ENCODE measurements at regions not wholly inside any gene's neighbourhood (a gene's known extent, or its start where the extent isn't known, plus 50 kb on each side); places are given as distances from the start of the nearest gene placed in this dataset.

GRCh38 chr16:51540259-51540658 is 389.2 kb upstream of the SALL1 start:
- Histone ChIP-seq H3K79me2 (no peaks in the 10 kb centered on the region), H3K36me3 (replicated peaks; ENCODE audit: insufficient read depth, low read depth) (no peaks in the 10 kb centered on the region), H3K27ac (no peak overlapping the region), H4K20me1 (ENCODE audit: insufficient read depth, poor library complexity, severe bottlenecking) (no peaks in the 10 kb centered on the region), H3K27me3 (peaks cover 22% of the 10 kb centered on the region), H2AFZ (no peak overlapping the region), H3K4me2 (no peak overlapping the region), H3K9me2 (replicated peaks; ENCODE audit: insufficient read depth) (no peaks in the 10 kb centered on the region), H3K9me3 (ENCODE audit: low read depth) (no peaks in the 10 kb centered on the region), H3K4me3 (no peak overlapping the region), H3K4me1 (ENCODE audit: insufficient read depth) (peaks cover 2% of the 10 kb centered on the region)
- TF ChIP-seq, protein P1, sequence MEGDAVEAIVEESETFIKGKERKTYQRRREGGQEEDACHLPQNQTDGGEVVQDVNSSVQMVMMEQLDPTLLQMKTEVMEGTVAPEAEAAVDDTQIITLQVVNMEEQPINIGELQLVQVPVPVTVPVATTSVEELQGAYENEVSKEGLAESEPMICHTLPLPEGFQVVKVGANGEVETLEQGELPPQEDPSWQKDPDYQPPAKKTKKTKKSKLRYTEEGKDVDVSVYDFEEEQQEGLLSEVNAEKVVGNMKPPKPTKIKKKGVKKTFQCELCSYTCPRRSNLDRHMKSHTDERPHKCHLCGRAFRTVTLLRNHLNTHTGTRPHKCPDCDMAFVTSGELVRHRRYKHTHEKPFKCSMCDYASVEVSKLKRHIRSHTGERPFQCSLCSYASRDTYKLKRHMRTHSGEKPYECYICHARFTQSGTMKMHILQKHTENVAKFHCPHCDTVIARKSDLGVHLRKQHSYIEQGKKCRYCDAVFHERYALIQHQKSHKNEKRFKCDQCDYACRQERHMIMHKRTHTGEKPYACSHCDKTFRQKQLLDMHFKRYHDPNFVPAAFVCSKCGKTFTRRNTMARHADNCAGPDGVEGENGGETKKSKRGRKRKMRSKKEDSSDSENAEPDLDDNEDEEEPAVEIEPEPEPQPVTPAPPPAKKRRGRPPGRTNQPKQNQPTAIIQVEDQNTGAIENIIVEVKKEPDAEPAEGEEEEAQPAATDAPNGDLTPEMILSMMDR (IDR thresholded peaks at IDR 0.05; ENCODE audit: poor library complexity): no peak
- TF ChIP-seq EZH2phosphoT487 (IDR thresholded peaks at IDR 0.05; ENCODE audit: low read depth, severe bottlenecking, unreplicated experiment) (no peak), EZH2 (IDR thresholded peaks at IDR 0.05; ENCODE audit: borderline replicate concordance) (no peak)
- DNase-seq (ENCODE audit: low spot score): no peak
- 65% methylated on average over 2 of the region's 2 CpGs for WGBS (ENCODE audit: low lambda C conversion rate, missing lambda C conversion rate)

DNA sequence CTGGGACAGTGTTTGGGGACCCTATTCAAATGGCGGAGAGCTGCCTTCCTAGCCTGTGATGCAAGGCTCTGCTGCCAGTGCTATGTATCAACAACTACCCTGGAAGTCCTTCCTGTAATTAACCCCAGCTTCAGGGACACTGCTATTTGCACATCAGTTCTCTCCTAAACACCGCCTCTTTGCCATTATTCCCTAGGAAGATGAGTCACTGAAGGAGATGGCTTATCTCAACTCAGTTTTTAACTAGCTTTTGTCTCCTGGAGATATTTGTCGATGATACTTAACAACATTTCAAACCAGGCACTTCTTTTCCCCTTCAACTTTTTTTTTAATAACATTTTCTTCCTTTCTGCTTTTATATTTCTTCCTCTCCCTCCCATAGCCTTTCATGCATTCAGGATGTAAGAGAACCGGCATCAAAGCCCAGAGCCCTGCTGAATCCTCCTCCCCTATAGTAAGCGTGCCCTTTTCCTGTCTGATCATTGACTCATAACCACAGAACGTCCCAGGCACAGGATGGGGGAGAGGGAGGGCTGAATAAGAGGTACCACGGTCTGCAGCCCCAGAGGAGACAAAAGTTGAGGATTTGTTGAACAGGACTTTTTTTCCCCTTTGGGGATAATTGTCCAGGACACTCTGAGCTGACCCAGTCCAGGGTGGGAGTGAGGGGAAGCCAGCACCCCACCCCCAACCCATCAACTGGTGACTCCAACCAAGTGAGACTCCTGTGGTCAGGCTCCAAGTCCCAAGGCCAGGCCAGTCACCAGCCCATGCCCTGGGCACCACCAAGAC is 387.8 kb upstream of the SALL1 start:
- DNase-seq (ENCODE audit: low spot score): peak; percentile 23
- Histone ChIP-seq H3K4me3 (no peak overlapping the region), H3K27me3 (peaks cover 11% of the 10 kb centered on the region), H3K27ac (no peak overlapping the region), H2AFZ (no peak overlapping the region), H3K4me2 (no peak overlapping the region), H3K36me3 (replicated peaks; ENCODE audit: insufficient read depth, low read depth) (no peaks in the 10 kb centered on the region), H3K9me2 (replicated peaks; ENCODE audit: insufficient read depth) (no peaks in the 10 kb centered on the region), H3K4me1 (ENCODE audit: insufficient read depth) (peaks cover 2% of the 10 kb centered on the region), H3K79me2 (no peaks in the 10 kb centered on the region), H3K9me3 (ENCODE audit: low read depth) (no peaks in the 10 kb centered on the region), H4K20me1 (ENCODE audit: insufficient read depth, poor library complexity, severe bottlenecking) (no peaks in the 10 kb centered on the region)
- WGBS (ENCODE audit: low lambda C conversion rate, missing lambda C conversion rate): 25% methylated on average over 7 of the region's 7 CpGs
- TF ChIP-seq, protein P1 (IDR thresholded peaks at IDR 0.05; ENCODE audit: poor library complexity): no peak
- TF ChIP-seq EZH2 (IDR thresholded peaks at IDR 0.05; ENCODE audit: borderline replicate concordance): no peak
- TF ChIP-seq EZH2phosphoT487 (IDR thresholded peaks at IDR 0.05; ENCODE audit: low read depth, severe bottlenecking, unreplicated experiment): no peak

GRCh38 chr16:51535591-51535990 is 384.5 kb upstream of the SALL1 start:
- H3K4me2 ChIP-seq: no peak overlapping the region
- H3K27ac ChIP-seq: no peak overlapping the region
- no peaks in the 10 kb centered on the region for H3K36me3 ChIP-seq (replicated peaks; ENCODE audit: insufficient read depth, low read depth)
- no peak overlapping the region for H3K4me3 ChIP-seq
- TF ChIP-seq, protein P1 (IDR thresholded peaks at IDR 0.05; ENCODE audit: poor library complexity): no peak
- TF ChIP-seq EZH2 (IDR thresholded peaks at IDR 0.05; ENCODE audit: borderline replicate concordance) (no peak), EZH2phosphoT487 (IDR thresholded peaks at IDR 0.05; ENCODE audit: low read depth, severe bottlenecking, unreplicated experiment) (no peak)
- no peaks in the 10 kb centered on the region for H3K9me3 ChIP-seq (ENCODE audit: low read depth)
- DNase-seq (ENCODE audit: low spot score): no peak
- H3K4me1 ChIP-seq (ENCODE audit: insufficient read depth): no peaks in the 10 kb centered on the region
- no peaks in the 10 kb centered on the region for H3K9me2 ChIP-seq (replicated peaks; ENCODE audit: insufficient read depth)
- 87% methylated on average over 11 of the region's 11 CpGs for WGBS (ENCODE audit: low lambda C conversion rate, missing lambda C conversion rate)
- H2AFZ ChIP-seq: no peak overlapping the region
- H3K79me2 ChIP-seq: no peaks in the 10 kb centered on the region
- H4K20me1 ChIP-seq (ENCODE audit: insufficient read depth, poor library complexity, severe bottlenecking): no peaks in the 10 kb centered on the region
- H3K27me3 ChIP-seq: peaks cover 4% of the 10 kb centered on the region
